Skin epidermis (tissue), 12 donors: ENCODE measurements at regions not wholly inside any gene's neighbourhood (a gene's known extent, or its start where the extent isn't known, plus 50 kb on each side); places are given as distances from the start of the nearest gene placed in this dataset.
"Not testable (repeated sequence)": the region's sequence is repeated elsewhere in the genome, so short reads cannot be mapped to it uniquely, and the experiment has no call there.

Source experiments
- H3K27ac ChIP-seq, 21 experiments: fragments of 200-600 bp; sonication (generic) in 11 of 21; one replicate each; pipeline ENCODE4 v1.5.0; 2020; ENCODE audit warnings: mild to moderate bottlenecking in 3 of 21, inconsistent platforms in 2 of 21, moderate library complexity in 2 of 21
- H3K4me3 ChIP-seq, 7 experiments: fragments of 200-600 bp; sonication (generic) in 2 of 7; one replicate each; pipeline ENCODE4 v1.5.0; 2020; ENCODE audit warnings: inconsistent platforms in 2 of 7, mild to moderate bottlenecking in 2 of 7, moderate library complexity in 1 of 7

DNA sequence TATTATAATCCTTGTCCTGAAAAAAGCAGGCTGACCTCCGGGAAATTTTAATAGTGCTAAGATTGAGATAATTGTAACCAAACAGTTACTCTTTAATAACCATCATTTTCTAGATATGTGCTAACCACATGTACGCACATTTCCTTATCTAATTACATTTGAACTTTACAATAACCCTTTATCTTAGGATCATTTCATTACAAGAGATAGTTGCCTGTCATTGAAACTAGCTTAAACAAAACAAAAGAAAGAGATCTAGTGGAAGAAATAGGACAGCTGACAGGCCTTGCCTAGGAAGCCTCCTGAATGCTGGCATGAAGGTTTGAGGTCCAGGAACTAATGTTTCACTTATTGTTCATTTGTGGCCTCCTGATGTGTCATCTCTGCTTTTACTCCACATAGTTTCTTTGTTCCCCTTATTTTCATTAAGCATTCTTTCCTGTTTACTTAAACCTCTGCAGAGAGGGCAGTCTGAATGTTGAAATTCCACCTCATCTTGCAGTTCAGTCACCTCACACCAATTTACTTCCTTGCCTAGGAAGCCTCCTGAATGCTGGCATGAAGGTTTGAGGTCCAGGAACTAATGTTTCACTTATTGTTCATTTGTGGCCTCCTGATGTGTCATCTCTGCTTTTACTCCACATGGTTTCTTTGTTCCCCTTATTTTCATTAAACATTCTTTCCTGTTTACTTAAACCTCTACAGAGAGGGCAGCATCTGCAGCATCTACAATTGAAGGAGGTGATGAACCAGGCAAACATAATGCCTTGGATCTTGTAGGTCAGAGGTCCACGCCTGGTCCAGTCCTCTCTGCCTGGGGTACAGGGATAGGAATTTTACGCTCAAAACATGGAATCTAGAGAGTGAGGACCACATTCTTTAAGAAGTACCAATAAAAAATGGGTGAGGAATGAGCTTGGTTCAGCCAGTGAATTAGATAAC lies 247.5 kb downstream of the SPATA31A6 start:
- not testable (repeated sequence) for H3K4me3 ChIP-seq, H3K27ac ChIP-seq

- not testable (repeated sequence) for H3K27ac ChIP-seq, H3K4me3 ChIP-seq
Observed at GRCh38 chr9:42431616-42432010, 248.2 kb downstream of the SPATA31A6 start.

DNA sequence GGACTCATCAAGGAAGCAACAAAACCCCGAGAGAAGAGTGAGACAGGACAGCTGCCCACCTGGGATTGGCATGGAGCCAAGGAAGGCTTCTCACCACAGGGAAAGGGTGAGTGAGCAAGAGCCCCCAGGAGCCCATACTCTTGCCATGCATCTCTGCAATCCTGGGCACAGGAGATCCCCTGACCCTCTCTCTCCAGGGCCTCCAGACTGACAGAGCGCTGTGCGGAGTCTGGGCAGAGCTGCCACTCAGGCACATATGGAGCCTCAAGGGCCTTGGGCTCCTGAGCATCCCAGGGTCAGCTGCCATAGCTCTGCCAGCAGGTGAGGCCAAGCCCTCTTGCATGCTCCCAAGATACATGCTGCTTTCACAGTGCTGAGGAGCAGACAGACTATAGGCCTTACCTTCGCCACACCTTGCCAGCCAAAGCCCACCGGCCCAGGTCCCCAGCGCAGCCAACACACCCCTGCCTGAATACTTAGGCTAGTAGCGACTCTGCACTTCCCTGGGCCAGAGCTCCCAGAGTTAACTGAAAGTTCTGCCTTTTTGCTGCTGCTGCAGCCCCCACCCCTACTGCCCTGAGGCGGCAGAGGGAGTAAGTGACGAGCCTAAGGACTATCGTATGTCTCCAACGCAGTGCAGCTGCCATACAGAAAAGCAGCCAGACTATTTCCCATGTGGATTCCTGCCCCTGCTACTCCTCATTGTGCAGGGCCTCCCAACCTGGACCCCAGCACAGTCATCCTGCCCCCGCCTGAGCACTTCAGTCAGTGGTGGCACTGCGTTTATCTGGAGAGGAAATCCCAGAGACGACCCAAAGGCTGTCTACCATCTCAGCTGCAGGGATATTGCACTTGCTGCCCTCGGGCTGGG lies 251.6 kb downstream of the SPATA31A6 start:
- H3K4me3 ChIP-seq, H3K27ac ChIP-seq: not testable (repeated sequence)

DNA sequence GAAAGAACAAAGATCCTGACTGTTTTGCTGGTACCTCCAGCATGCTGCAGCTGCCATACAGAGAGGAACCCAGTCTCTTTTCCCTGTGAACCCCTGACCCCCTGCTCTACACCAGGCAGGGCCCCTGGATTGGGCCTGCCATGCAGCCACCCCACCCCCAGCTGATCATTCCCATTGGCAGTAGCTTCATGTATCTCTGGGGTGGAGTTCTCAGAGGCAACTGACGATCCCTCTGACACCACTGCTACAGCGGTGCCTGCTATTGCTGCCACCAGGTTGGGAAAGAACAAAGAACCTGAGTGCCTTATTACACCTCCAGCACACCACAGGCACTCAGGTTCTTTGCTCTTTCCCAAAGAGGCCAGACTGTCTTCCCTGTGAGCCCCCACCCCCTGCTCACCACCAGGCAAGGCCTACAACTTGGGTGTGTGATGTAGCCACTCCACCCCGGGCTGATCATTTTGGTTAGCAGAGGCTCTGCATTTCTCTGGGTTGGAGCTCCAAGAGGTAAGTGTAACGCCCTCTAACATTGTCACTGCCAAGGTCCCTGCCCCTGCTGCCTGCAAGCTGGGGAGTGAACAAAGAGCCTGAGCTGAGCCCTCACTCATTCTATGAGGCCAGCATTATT lies 252.4 kb downstream of the SPATA31A6 start:
- not testable (repeated sequence) for H3K4me3 ChIP-seq, H3K27ac ChIP-seq

- not testable (repeated sequence) for H3K27ac ChIP-seq, H3K4me3 ChIP-seq
Observed at GRCh38 chr9:42437057-42437759, 253.7 kb downstream of the SPATA31A6 start.

GRCh38 chr9:42442680-42443079 lies 259.2 kb downstream of the SPATA31A6 start:
- not testable (repeated sequence) for H3K4me3 ChIP-seq, H3K27ac ChIP-seq

- not testable (repeated sequence) for H3K4me3 ChIP-seq, H3K27ac ChIP-seq
Observed at GRCh38 chr9:42443414-42443813, 260.0 kb downstream of the SPATA31A6 start.

DNA sequence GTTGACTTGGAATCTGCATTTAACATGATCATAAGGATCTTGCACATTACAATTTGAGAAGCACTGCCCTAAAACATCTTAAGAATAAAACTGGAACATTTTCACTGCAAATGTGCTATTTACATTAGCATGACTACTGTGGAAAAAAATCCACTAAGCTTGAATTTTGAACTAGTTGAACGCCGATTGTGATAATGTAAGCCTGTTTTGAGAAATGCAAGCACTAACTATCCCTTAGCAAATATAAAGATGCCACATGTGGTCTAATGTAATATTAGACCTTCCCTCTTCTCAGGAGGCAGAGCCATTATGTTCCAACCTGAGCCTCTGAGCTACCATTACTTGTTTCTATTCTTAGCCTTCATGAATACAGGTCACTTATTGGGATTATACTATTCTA lies 278.0 kb downstream of the SPATA31A6 start:
- not testable (repeated sequence) for H3K4me3 ChIP-seq, H3K27ac ChIP-seq

GRCh38 chr9:42461863-42462262 lies 278.4 kb downstream of the SPATA31A6 start:
- not testable (repeated sequence) for H3K4me3 ChIP-seq, H3K27ac ChIP-seq

DNA sequence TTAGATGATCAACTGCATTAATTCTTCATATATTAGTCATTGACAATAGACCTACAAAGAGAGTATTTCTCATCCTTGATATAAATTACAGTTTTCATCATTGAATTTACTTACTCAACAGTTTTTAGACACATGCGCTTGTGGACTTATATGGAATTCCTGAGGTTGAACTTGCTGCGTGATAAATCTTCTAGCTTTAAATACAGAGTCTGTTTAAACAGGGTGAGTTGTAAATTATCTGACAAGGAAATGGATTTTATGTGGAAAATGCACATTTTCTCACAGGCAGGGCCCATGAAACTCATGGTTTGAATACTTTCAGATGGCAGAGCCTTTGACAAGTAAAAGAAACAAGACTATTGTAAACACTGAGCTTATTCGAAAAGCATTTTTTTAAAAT lies 280.5 kb downstream of the SPATA31A6 start:
- not testable (repeated sequence) for H3K4me3 ChIP-seq

GRCh38 chr9:42470577-42470976 lies 287.1 kb downstream of the SPATA31A6 start:
- H3K4me3 ChIP-seq, H3K27ac ChIP-seq: not testable (repeated sequence)

More for the DNA sequence above, 280.5 kb downstream of the SPATA31A6 start:
- H3K27ac ChIP-seq = not testable (repeated sequence)

GRCh38 chr9:42490989-42491388 lies 307.5 kb downstream of the SPATA31A6 start:
- not testable (repeated sequence) for H3K4me3 ChIP-seq, H3K27ac ChIP-seq

- not testable (repeated sequence) for H3K4me3 ChIP-seq, H3K27ac ChIP-seq
Observed at GRCh38 chr9:42502620-42503264, 319.3 kb downstream of the SPATA31A6 start.

DNA sequence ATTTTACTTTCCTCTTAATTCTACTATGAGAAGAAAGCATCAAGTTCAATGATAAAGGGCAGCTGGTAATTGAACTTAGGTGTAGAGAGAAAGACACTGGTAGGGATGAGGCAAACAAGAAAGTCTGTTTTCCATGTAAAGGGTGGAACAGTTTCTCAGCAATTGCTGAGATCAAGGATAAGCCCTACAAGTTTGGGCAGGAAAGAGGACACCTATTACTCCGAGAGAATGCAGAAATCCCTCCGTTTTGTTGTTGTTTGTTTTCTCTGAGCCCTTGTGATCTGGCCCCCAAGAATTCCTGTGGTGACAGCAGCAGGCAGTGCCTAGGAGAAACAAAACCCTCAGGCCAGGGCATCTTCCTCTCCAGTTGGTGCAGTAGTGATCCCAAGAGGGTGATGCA lies 324.7 kb downstream of the SPATA31A6 start:
- peak overlapping the region in 1 of 21 experiments; percentile 29 for H3K27ac ChIP-seq
- not testable (repeated sequence) for H3K4me3 ChIP-seq

DNA sequence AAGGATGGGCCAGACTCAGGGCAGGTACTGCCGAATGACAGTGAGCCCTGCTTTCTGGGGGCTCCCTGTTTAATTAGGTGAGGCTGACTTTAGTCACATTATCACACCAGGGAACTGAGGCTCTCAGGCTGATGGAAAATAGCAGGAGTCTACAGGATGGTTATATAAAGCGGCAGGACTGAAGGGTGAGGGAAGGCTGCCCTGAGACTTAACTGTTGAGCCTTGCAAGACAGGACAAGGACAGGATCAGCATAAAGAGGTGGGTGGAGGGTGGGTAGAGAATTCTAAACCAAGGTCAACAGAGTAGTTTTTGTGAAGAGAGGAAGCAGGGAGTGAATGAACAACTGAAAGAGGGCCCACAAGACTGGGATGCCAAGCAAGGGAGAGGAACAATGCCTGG lies 330.1 kb downstream of the SPATA31A6 start:
- H3K27ac ChIP-seq, H3K4me3 ChIP-seq: not testable (repeated sequence)

DNA sequence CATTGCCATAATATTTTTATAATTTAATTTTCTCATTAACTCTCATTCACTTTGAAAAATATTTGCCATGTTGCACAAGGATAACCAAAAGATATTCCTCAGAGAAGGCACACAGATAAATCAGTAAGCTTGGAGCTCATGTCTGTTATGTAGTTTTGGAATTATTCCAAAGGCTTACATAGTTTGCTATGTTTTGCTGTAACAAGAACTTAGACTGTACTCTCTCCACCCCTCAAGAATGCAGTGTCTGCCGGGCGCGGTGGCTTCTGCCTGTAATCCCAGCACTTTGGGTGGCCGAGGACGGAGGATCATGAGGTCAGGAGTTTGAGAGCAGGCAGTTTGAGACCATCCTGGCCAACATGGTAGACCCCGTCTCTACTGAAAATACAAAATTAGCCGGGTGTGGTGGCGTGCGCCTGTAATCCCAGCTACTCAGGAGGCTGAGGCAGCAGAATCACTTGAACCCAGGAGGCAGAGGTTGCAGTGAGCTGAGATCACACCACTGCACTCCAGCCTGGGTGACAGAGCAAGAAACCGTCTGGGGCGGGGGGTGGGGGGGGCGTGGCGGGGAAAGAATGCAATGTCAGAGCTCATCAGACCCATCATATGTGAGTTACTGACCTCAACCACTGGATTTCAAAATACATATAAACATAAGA lies 351.0 kb downstream of the SPATA31A6 start:
- not testable (repeated sequence) for H3K27ac ChIP-seq, H3K4me3 ChIP-seq

DNA sequence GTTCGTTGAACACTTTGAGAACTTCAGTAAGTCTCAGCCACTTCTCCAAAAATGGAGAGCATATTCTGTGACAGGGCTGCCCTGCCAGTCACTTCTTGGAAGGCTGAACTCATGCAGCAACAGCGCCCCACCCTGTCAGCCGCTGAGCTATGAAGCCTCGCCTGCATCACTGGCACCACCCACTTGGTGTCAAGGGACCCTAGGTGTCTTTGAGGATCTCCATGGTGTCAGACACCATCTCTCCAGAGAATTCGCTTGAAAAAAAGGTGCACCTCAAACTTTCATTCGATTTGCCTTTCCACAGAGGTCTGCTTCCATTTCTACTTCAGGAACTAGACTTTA lies 351.5 kb downstream of the SPATA31A6 start:
- H3K27ac ChIP-seq, H3K4me3 ChIP-seq: not testable (repeated sequence)

- not testable (repeated sequence) for H3K4me3 ChIP-seq, H3K27ac ChIP-seq
Observed at GRCh38 chr9:42550789-42551357, 367.4 kb downstream of the SPATA31A6 start.
